Stimulated activated naive CD4-positive, alpha-beta T cell (primary cell): ENCODE measurements at regions not wholly inside any gene's neighbourhood (a gene's known extent, or its start where the extent isn't known, plus 50 kb on each side); places are given as distances from the start of the nearest gene placed in this dataset.

Source experiments
- DNase-seq, 6 experiments: peaks; one replicate each; lab custom pipeline; 2025; lab: John Stamatoyannopoulos, UW

DNA sequence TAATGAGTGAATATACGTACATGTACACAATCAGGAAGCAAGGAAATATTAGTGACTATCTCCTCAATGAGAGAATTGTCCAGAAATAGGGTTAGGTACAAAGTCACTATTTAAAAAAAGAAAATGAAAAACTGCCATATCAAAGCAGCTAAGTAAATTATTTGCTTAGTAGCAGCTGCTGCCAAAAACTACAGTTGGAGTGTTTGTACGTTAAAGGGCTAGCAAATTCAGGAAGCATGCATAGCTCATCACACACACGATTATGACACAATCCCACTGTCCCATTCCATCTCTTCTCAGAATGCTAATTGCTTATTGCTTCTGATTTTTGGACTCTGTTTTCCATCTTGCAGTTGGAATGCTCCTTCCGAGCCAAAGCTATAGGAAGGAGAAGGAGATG is 2012.5 kb upstream of the LRRTM1 start:
- DNase-seq = no peak

DNA sequence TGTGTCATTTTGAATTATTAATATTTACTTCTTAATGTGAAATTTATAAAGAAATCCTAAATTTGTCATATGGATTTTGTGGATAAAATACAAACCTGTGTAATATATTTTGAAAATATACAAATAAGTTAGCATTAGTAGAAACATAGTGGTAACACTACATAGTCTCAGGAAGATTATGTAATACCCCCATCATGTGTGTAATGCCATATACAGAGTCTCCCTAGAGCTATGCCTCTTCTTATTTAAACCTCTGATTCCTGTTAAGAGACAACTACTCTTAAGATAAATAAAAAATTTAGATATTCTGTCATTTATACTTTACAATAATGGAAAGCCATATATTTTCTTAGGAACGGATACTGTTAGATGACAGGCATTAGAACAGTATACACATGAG is 2012.0 kb upstream of the LRRTM1 start:
- no peak for DNase-seq

DNA sequence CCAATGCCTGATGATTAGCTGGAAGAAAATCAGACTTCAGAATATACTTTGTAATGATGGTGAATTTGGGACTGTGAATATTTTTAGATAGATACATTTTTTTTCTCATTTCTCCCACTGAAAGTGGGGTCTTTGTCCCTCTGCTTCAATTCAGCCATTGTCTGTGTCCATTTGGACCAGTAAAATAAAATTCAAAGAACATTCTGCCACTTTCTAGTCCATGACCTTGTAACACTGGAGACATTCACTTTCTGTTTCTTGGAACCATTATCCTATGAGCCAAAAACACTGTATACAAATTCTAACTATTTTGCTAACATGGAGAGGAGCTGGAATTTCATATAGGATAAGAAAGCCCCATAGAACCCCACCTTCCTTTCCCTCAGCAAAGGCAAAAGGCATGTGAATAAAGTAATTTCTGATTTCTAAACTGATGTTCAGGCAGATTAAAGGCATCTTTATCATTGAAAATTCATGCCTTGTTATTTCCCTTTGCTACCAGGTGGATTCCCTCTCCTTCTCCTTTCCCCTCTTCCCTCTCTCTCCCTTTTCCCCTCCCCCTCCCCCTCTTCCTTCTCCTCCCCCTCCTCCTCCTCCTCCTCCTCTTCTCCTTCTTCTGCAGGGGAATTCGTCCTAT is 2010.4 kb upstream of the LRRTM1 start:
- no peak for DNase-seq

DNA sequence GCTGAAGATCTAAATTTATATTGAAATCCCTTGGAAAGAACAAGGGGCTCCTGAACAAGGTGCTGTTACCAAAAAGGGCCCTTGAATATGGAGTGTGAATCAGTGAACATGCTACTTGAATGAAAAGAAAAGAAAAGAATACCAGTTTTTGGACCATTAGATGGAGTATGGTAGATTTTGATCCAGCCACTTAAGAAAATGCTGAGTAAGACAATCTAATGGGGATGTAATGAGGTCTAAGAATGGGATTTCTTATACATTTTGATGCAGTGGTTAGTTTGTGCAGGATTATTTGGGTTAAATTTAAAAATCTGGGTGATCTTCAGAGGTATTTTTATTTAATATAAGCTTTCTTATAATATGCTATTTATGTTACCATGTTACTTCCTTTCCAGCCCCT is 2003.0 kb upstream of the LRRTM1 start:
- no peak for DNase-seq

DNA sequence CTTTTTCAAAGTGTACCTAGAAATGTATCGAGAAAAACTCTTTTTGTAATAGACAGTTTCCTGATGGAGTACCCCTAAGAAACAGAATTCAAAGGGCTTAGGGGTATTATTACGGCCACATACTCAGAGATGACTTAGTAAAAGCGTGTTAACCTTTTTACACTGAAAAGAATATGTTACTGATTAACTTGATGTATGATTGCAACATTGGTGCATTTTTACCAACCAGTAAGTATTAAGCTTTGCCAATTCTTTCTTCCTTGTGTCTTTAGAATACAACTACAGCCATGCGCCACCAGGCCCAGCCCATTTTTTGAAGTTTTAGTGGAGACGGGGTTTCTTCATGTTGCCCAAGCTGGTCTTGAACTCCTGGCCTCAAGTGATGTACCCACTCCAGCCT is 1997.0 kb upstream of the LRRTM1 start:
- no peak for DNase-seq

DNA sequence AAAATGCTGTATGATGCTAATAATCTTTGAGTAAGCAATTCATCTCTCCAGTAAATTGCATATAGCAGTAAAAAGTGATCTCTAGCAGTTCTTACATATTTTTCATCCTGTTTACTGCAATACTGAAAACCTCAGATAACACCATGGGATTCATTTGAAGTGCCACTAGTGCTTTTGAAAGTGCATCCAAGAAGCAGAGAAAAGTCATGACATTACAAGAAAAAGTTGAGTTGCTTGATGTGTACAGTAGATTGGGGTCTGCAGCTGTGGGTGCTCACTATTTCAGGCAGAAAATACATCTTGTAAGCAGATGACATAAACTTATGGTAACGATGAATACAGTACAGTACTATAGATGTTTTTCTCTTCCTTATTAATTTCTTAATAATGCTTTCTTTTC is 1984.9 kb upstream of the LRRTM1 start:
- no peak for DNase-seq

DNA sequence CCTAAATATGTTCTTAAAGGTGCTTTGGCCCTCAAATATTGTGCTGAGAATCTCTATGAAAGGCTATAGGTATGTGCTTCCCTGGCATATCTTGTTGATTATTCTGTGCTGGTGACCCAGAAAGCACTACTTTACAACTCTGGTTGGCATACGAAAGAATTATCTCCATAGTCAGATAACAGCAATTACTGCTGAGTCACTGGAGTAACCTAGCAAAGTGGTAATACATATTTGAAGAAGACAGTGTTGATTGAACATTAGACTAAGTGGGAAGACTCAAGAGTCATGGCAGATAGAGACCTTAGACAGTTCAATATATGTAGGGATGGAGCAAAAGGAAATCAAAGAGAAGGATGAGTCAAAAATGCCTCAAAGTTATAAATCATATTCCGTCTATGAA is 1978.5 kb upstream of the LRRTM1 start:
- DNase-seq = no peak

DNA sequence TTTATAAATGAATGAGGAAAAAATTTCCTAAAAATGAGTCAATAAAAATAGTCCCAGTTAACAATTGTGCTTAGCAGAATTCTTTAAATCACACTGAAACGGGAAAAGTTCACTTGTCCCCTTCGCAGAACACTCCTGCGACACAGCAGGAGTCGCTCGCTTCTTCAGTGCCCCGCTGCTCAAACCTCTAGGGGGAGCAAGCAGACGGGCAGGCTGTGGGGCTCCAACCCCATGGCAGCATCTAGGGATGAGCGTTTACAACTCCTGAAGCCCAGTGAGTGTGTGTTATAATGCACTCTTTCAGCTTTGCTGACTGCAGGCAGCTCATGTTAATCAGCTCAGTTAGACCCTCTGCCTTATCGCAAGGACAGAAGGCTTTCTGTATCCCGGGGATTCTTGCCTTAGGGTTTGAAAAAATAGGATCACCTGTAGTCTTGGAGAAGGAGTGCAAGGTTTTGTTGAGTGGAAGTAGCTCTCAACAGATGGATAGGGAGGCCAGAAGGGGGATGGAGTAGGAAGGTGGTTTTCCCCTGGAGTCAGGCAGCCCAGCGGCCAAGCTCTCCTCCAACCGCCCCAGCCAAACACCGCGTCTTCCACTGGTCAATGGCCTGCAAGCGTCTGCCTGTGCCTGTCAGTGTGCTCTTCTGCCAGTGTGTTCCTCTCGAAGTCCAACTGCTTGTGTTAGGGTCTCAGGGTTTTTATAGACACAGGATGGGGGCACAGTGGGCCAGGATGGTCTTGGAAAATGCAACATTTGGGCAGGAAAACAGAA is 1977.7 kb upstream of the LRRTM1 start:
- no peak for DNase-seq

DNA sequence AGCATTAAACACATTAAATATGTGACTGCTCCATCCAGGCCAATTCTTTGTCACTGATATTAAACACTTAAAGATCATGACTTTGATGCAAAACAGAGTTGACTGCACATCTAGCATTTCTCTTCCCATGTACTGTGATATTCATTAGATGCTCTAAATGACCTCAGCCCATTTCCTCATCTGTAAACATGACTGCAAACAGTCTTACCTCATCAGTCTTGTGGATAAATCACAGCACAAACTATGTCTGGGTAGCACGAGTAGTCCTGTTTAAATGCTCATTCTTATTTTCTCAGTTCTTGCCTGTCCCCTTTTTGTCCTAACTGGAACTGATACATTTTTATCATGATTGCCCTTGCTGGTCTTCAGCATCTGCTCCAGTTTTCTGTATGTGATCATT is 1974.8 kb upstream of the LRRTM1 start:
- DNase-seq = no peak

DNA sequence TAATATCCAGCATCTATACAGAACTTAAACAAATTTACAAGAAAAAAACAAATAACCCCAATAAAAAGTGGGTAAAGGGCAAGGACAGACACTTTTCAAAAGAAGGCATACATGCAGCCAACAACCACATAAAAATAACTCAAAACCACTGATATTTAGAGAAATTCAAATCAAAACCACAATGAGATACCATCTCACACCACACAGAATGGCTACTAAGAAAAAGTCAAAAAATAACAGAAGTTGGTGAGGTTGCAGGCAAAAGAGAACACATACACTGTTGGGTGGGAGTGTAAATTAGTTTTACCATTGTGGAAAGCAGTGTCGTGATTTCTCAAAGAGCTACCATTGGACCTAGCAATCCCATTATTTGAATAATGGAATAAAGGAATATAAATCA is 1973.9 kb upstream of the LRRTM1 start:
- DNase-seq = no peak

DNA sequence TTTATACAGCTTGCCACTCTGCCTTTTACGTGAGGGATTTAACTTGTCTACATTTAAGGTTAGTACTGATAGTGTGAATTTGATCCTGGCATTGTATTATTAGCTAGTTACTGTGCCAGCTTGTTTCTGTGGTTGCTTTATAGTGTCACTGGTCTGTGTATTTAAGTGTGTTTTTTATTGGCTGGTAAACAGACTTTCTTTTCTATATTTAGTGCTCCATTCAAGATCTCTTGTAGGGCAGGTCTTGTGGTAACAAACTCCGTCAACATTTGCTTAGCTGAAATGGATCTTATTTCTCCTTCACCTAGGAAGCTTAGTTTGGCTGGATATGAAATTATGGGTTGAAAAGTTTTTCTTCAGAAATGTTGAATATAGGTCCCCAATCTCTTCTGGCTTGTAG is 1971.0 kb upstream of the LRRTM1 start:
- no peak for DNase-seq

DNA sequence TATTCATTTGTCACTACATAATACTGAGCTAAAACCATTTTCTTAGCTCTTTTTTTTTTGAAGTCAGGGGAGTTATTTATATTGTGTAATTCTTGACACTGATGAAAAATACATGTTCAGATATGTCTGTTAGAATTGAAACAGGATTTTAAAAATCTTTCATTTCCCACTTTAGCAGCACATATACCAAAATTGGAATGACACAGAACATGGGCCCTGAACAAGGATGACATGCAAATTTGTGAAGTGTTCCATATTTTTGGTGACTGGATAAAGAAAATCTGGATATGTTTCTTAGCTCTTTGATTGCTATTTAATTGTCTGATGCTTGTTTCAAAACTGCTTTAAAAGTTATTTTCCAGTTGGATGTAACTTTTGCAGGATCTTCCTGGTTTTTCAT is 1963.9 kb upstream of the LRRTM1 start:
- DNase-seq = no peak

DNA sequence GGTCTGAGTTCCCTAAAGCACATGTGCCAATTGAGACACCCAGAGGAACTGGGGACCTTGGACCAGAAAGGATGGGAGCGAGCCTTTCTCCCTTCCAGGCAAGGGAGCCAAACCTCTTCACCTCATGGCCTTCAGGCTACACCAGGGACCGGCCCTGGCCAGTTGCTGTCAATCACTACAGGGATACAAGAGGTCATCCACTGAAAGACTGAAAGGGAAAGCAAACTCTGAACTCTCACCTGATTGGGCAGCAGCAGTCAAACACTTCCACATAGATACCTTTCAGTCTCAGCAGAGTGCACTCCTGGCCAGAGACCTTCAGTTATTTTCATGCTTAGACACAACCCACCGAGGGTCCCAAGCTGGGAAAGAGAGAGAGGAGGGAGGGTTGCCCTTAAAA is 1956.0 kb upstream of the LRRTM1 start:
- no peak for DNase-seq

DNA sequence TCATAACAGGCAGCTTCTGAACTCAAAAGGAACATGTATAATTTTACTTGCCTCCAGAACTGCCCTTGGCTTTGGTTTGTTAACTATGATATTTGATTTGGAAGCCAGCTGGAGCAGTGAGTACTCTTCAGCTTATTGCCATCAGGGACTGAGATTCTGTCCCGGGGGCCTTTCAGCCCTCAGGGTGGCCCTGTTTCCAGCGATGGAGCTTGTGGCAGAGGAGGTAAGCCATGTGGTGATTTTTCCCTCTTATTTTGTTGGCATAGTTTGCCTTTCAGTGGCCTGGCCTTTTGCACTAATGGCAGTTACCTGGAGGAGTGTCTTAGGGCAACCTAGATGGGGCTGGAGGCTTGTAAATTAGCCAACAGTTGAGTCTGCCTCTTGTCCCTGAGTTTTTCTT is 1955.0 kb upstream of the LRRTM1 start:
- DNase-seq = no peak

DNA sequence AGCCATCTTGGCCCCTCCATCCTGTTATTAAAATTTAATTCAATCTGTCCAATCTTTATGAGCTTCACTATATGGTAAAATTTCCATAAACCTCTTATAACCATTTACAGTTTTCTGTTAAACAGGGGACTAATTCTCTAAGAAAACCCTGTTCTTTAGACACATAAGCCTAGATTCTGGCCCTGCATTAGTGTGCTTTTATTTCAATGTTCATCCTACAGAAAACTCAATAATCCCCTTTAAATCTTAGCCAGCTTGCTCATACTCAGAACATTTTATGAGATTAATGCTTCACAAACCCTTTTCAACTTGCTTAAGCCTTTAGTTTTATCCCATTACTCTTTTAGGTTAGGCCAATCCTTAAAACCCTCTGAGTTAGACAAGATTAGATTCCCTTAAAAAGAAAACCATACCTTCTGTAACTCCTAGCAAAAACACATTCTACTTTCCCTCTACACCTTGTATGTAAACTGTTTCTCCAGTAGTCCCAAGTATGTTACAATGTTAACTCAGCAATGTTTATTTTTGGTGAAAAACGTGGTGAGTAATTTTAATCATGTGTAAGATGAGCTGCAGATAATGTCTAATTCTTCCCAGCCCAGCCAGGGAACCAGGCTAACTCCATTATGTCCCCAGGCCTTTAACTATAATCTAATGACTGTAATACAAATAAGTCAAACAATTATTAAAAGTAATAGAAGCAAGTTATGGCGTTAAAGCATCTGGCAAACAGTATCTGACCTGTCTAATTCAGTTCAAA is 1953.4 kb upstream of the LRRTM1 start:
- no peak for DNase-seq

DNA sequence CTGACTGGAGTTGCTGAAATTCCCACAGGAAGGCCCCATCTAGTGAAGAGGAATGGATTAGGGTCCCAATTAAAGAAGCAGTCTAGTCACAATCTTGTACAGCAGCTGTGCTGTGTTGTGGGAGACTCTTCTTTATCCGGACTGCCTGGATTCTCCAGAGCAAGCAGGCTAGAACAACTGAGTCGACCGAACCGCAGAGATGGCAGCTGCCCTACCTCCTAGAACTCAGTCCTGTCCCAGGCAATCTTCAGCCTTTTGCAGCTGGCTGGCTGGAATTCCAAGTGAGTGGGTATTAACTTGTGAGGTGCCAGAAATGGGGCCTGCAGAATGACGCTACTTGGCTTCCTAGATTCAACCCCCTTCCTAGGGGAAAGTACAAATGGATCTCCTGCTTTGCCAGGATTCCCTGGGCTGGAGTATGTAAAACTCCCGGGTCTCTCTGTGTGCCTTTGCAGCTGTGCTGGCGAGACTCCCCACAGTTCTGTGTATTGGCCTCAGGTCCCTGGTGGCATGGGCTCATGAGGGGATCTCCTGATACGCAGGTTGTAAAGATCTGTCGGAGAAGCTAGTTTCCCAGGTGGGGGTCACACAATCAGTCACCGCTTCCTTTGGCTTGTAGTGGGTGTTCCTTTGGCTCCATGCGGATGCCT is 1952.6 kb upstream of the LRRTM1 start:
- DNase-seq = no peak

DNA sequence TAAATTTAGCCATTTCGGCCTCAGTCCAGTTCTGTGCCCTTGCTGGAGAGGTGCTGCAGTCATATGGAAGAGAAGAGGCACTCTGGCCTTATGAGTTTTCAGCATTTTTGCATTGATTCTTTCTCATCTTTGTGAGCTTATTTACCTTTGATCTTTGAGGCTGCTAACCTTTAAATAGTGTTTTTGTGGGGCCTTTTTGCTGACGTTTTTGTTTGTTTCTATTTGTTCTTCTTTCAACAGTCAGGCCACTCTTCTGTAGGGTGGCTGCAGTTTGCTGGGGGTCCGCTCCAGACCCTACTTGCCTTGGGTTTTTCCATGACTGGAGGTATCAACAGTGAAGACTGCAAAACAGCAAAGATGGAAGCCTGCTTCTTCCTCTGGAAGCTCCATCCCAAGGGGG is 1951.7 kb upstream of the LRRTM1 start:
- DNase-seq = no peak

DNA sequence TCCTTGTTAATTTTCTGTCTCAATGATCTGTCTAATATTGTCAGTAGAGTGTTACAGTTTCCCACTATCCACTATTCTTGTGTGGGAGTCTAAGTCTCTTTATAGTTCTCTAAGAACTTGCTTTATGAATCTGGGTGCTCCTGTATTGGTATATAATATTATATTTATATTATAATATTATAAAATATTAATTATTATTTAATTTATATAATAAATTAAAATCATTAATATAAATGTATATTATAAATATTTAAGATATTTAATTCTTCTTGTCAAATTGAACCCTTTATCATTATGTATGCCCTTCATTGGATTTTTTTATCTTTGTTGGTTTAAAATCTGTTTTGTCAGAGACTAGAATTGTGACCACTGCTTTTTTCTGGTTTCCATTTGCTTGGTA is 1950.2 kb upstream of the LRRTM1 start:
- DNase-seq = no peak

DNA sequence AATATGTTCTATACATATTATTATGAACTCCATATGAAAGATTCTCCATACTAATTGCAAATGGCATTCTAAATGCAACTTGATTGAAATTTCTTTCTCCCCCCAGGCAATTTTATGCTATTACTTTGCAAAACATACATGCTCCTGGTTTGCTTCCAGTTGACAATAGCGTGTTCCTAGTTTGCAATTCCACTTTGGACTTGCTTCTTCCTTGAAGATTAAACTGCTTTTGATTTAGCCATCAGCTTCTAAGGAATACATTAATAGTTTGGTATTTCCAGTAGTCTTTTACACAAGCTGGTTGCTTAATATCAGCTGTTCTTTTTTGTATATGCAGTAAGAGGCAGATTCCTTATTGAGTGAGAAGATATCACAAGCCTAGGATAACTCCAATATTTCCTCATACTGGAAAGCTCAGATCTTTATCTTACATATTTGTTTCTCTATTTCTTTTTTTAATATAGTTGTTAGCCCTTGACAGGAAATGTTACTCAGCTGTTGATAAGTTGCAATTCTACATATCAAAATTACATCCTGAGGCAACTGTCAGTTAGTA is 1941.7 kb upstream of the LRRTM1 start:
- DNase-seq = no peak

DNA sequence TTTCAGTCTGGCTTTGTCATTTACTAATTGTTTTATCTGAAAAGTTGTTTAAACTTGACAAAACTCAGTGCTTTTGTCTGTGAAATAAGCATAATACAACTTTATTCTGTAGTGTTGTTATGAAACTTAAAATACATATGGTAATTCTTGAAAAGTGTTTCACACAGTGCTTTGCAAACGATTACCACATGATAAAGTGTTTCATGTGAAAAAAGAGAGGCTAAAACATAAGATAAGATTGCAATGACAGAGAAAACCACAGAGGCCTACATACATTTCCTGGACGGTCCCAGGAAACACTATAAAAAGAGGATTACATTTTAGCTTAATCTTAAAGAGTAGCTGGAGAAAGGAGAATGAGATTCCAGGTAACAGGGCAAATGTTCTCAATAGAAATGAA is 1934.6 kb upstream of the LRRTM1 start:
- no peak for DNase-seq

DNA sequence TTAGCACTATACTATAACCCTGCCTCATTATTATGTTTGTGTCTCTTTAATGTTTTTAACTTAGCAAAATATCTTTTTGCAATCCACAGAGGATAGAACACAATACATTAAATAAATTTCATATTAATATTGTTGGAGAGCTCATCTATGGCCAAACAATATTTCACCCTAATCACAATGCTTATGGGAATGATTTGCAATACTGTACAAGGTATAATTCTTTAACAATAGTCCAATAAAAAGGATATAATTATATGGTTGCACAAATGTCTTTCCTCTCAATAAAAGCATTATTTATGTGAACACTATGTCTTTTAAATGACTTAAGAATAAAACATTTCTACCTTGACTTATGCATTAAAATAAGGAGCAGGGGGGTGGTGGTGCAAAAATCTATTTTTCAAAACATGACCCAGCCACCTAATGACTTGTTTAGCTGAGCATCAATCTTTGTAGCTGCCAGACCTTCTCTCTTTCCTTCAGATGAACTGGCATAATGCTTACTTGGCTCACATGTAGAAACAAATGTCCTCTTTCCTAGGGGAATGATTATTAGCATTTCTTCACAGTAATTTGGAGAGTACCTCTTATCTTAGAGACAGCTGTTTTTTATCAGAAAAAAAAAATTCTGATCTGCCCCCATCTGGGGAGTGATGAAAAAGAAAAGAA is 1933.6 kb upstream of the LRRTM1 start:
- no peak for DNase-seq
